Natural killer cell (primary cell): ENCODE measurements at regions not wholly inside any gene's neighbourhood (a gene's known extent, or its start where the extent isn't known, plus 50 kb on each side); places are given as distances from the start of the nearest gene placed in this dataset.

Experiments used
- ATAC-seq, 3 donors: fragments of 150-1000 bp in 2 of 3; fragments of 200-7000 bp in 1 of 3; cut with Tn5 transposase; 1 replicate in 1 of 3; 2 replicates in 2 of 3; pipeline ENCODE4 v1.10.0; 2021; ENCODE audit warnings: mild to moderate bottlenecking in 2 of 3, moderate library complexity in 2 of 3
- DNase-seq, 2 donors: peaks; one replicate each; pipeline versions ENCODE4 v3.0.0 to v3.0.0-alpha.2; 2013 to 2021; ENCODE audit warnings: mixed read lengths in 1 of 2
- H3K27ac ChIP-seq: one replicate; pipeline ENCODE4 v1.5.1; 2013; ENCODE audit warnings: mild to moderate bottlenecking, low read length
- H3K27me3 ChIP-seq: one replicate; pipeline ENCODE4 v1.6.1; 2013; ENCODE audit warnings: low read length; ENCODE audit not compliant: control insufficient read depth, insufficient read depth
- H3K36me3 ChIP-seq: one replicate; pipeline ENCODE4 v1.6.1; 2013; ENCODE audit warnings: low read length; ENCODE audit not compliant: control insufficient read depth, insufficient read depth
- H3K4me1 ChIP-seq: one replicate; pipeline ENCODE4 v1.6.1; 2013; ENCODE audit warnings: low read length; ENCODE audit not compliant: control insufficient read depth, insufficient read depth
- H3K4me3 ChIP-seq: one replicate; pipeline ENCODE4 v1.5.1; 2013; ENCODE audit warnings: low read length
- H3K9me3 ChIP-seq: one replicate; pipeline ENCODE4 v1.6.1; 2013; ENCODE audit warnings: low read length; ENCODE audit not compliant: control insufficient read depth, insufficient read depth
- H3K27ac Mint-ChIP-seq, 2 donors: one replicate each; pipeline ENCODE4 v1.8.0; 2022; ENCODE audit warnings: mild to moderate bottlenecking in 2 of 2, mixed read lengths in 2 of 2, moderate library complexity in 1 of 2
- H3K27me3 Mint-ChIP-seq, 2 donors: one replicate each; pipeline ENCODE4 v1.8.0; 2022; ENCODE audit warnings: low read depth in 2 of 2, mixed read lengths in 2 of 2
- H3K36me3 Mint-ChIP-seq: one replicate; pipeline ENCODE4 v1.8.0; 2022; ENCODE audit warnings: mixed read lengths
- H3K4me1 Mint-ChIP-seq, 2 donors: one replicate each; pipeline ENCODE4 v1.8.0; 2022; ENCODE audit warnings: mixed read lengths in 2 of 2
- H3K4me3 Mint-ChIP-seq: one replicate; pipeline ENCODE4 v1.8.0; 2022; ENCODE audit warnings: mild to moderate bottlenecking, moderate library complexity, mixed read lengths
- H3K9me3 Mint-ChIP-seq, 2 donors: one replicate each; pipeline ENCODE4 v1.8.0; 2022; ENCODE audit warnings: mixed read lengths in 2 of 2
- WGBS: methylation state at CpG from one replicate; pipeline ENCODE4 v1.1.7; 2013; ENCODE audit warnings: missing lambda C conversion rate; ENCODE audit not compliant: insufficient coverage; 5-methylcytosine and 5-hydroxymethylcytosine counted together
- intact Hi-C: fragments of 100-400 bp; cut with micrococcal nuclease; formaldehyde crosslinking; loops from one replicate; pipeline ENCODE4 v1.14.2; 2022
- TF ChIP-seq, protein P1 (sequence below): fragments of 200-600 bp; IDR thresholded peaks from one replicate; pipeline ENCODE4 v1.8.0; 2022; ENCODE audit warnings: antibody characterized with exemption

DNA sequence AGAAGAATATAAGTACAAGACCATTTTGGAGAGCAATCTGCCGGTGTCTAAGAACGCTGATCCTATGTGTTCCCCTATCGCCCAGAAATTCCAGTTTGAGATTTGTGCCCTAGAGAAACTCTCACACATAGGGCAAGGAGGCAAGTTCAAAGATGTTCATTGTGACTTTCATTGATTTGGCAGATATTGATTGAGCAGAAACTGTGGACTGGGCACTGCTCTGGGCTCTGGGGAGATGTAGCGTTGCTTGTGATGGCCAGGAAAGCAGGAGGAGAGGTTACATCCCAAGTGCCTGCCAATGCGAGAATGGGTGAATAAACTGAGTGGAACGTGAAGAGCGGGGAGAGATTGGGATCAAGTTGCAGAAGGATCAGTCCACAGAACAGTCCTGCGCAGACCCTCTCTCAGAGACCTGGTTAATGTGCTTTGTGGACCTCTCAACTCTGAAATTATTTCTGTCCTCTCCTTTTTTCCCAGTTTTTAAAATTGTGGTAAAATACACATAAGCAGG is 123.9 kb upstream of the PEG3 start:
- Histone ChIP-seq H3K36me3 (no peaks in the 10 kb centered on the region), H3K4me3 (no peak overlapping the region), H3K4me1 (no peaks in the 10 kb centered on the region), H3K27me3 (no peaks in the 10 kb centered on the region), H3K27ac (no peak overlapping the region), H3K9me3 (peaks cover 29% of the 10 kb centered on the region)
- peaks cover 16 to 17% of the 10 kb centered on the region in 2 donors for H3K9me3 Mint-ChIP-seq
- H3K36me3 Mint-ChIP-seq: peaks cover 7% of the 10 kb centered on the region
- H3K4me1 Mint-ChIP-seq: no peaks in the 10 kb centered on the region
- no peaks in the 10 kb centered on the region for H3K27me3 Mint-ChIP-seq
- DNase-seq (no peak), ATAC-seq (no peak)
- 88% methylated on average over 8 of the region's 8 CpGs for WGBS
- TF ChIP-seq, protein P1, sequence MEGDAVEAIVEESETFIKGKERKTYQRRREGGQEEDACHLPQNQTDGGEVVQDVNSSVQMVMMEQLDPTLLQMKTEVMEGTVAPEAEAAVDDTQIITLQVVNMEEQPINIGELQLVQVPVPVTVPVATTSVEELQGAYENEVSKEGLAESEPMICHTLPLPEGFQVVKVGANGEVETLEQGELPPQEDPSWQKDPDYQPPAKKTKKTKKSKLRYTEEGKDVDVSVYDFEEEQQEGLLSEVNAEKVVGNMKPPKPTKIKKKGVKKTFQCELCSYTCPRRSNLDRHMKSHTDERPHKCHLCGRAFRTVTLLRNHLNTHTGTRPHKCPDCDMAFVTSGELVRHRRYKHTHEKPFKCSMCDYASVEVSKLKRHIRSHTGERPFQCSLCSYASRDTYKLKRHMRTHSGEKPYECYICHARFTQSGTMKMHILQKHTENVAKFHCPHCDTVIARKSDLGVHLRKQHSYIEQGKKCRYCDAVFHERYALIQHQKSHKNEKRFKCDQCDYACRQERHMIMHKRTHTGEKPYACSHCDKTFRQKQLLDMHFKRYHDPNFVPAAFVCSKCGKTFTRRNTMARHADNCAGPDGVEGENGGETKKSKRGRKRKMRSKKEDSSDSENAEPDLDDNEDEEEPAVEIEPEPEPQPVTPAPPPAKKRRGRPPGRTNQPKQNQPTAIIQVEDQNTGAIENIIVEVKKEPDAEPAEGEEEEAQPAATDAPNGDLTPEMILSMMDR: no peak
- H3K4me3 Mint-ChIP-seq: no peak overlapping the region
- intact Hi-C loops: no loop called here
- no peak overlapping the region for H3K27ac Mint-ChIP-seq

DNA sequence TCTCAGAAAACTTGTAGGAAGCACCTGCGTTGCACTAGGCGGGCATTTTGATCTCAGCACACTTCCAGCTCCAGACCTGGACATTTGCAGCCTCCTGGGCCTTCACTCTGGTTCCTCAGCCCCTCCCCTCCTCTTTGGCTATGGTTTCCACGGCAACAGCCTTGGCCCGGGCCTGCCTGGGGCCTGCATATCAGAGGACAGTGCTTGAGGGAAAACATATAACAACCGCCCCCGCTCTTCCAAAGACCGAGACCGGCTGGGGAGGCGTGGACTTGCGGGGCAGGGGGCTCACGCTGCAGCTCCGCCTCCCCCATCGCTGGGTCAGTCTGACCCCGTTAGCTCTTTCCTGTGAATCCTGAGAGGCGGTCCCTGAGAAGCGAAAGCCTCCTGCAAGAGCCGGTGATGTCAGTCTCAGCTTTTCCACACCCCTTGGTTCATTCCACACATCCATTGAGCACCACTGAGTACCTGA is 125.7 kb upstream of the PEG3 start:
- Mint-ChIP-seq H3K4me1 (no peaks in the 10 kb centered on the region), H3K27me3 (no peaks in the 10 kb centered on the region), H3K4me3 (no peak overlapping the region), H3K9me3 (peaks cover 16 to 17% of the 10 kb centered on the region in 2 donors), H3K27ac (no peak overlapping the region), H3K36me3 (peaks cover 7% of the 10 kb centered on the region)
- Histone ChIP-seq H3K9me3 (peaks cover 31% of the 10 kb centered on the region), H3K36me3 (no peaks in the 10 kb centered on the region), H3K4me3 (no peak overlapping the region), H3K27ac (no peak overlapping the region), H3K4me1 (no peaks in the 10 kb centered on the region), H3K27me3 (no peaks in the 10 kb centered on the region)
- DNase-seq (no peak), ATAC-seq (no peak)
- WGBS: 29% methylated on average over 17 of the region's 17 CpGs
- intact Hi-C loops: no loop called here
- TF ChIP-seq, protein P1: no peak

DNA sequence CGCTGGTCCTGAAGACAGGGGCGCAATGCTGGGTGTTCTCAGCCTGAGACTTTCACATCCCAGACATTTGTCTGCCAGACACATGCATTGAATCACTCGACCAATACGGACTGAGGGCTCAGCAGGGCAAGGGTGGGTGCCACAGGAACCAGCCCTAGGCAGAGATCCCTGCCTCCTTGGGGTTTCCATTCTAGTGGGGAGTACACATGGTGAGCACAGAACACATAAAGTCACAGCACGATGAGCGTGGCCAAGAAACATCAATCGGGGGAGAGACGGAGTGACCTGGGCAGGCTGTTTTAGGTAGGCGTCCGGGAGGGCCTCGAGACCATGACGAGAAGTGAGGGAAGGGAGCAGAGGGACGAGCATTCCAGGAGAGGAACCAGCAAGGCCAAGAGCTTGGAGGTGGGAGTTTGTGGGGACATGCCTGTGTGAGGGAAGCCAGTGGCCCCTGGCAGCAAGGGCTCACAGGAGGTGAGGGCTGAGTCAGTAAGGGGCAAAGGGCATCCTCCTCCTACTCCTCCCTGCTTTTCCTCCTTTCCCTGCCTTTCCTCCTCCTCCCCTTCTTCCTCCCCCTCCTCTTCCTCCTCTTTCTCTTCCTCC is 126.3 kb upstream of the PEG3 start:
- DNase-seq: no peak
- no peaks in the 10 kb centered on the region for H3K36me3 ChIP-seq
- Mint-ChIP-seq H3K4me3 (no peak overlapping the region), H3K36me3 (peaks cover 7% of the 10 kb centered on the region), H3K27ac (no peak overlapping the region), H3K4me1 (no peaks in the 10 kb centered on the region), H3K27me3 (no peaks in the 10 kb centered on the region), H3K9me3 (peaks cover 14 to 16% of the 10 kb centered on the region in 2 donors)
- H3K27ac ChIP-seq: no peak overlapping the region
- WGBS: 83% methylated on average over 13 of the region's 13 CpGs
- intact Hi-C loops: no loop called here
- TF ChIP-seq, protein P1: no peak
- H3K4me3 ChIP-seq: no peak overlapping the region
- no peak for ATAC-seq
- H3K4me1 ChIP-seq: no peaks in the 10 kb centered on the region
- peaks cover 31% of the 10 kb centered on the region for H3K9me3 ChIP-seq
- no peaks in the 10 kb centered on the region for H3K27me3 ChIP-seq

DNA sequence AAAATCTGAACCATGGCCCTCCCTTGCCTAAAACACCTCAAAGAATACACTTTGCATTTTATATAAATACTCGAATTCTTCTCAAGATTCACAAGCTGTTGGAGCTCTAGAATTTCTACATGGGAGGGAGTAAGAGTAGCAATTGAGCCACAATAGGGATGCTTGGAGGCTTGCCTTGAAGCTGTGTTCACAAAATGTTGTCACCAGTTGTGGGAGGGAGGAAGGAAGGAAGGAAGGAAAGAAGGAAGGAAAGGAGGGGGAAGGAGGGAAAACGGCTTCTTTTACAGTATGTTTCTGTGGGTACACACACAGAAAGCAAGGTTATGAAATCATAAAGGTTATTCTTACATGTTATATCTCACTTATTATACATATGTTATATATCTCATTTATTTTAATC is 128.6 kb upstream of the PEG3 start:
- Mint-ChIP-seq H3K9me3 (peaks cover 12% of the 10 kb centered on the region in 2 donors), H3K4me3 (no peak overlapping the region), H3K36me3 (peaks cover 6% of the 10 kb centered on the region), H3K27ac (no peak overlapping the region), H3K4me1 (no peaks in the 10 kb centered on the region), H3K27me3 (no peaks in the 10 kb centered on the region)
- H3K4me1 ChIP-seq: no peaks in the 10 kb centered on the region
- no peak overlapping the region for H3K4me3 ChIP-seq
- intact Hi-C loops: no loop called here
- peaks cover 38% of the 10 kb centered on the region for H3K9me3 ChIP-seq
- DNase-seq (no peak), ATAC-seq (no peak)
- WGBS: 20% methylated on average over 1 of the region's 2 CpGs
- TF ChIP-seq, protein P1: no peak
- no peak overlapping the region for H3K27ac ChIP-seq
- H3K27me3 ChIP-seq: no peaks in the 10 kb centered on the region
- no peaks in the 10 kb centered on the region for H3K36me3 ChIP-seq
